B cell (primary cell): ENCODE measurements at regions not wholly inside any gene's neighbourhood (a gene's known extent, or its start where the extent isn't known, plus 50 kb on each side); places are given as distances from the start of the nearest gene placed in this dataset.

Source experiments
- ATAC-seq: fragments of 200-7000 bp; cut with Tn5 transposase; one replicate; pipeline ENCODE4 v1.10.0; 2021; ENCODE audit warnings: low read depth, mild to moderate bottlenecking, moderate number of reproducible peaks, moderate library complexity
- CTCF ChIA-PET: fragments of 350-600 bp; sonication (Branson Sonifier 250); formaldehyde crosslinking; loops from one replicate; lab custom pipeline; 2021; ENCODE audit warnings: antibody characterized with exemption, inconsistent platforms; lab: Charles Lee
- POLR2A ChIA-PET: fragments of 350-600 bp; sonication (Branson Sonifier 250); formaldehyde crosslinking; loops from one replicate; lab custom pipeline; 2021; ENCODE audit warnings: antibody characterized with exemption; lab: Charles Lee
- DNase-seq: peaks from one replicate; pipeline ENCODE4 v3.0.0; 2013
- H2AFZ ChIP-seq: 2 replicates; pipeline ENCODE4 v1.6.1; 2012; ENCODE audit warnings: mild to moderate bottlenecking, low read depth, low read length; ENCODE audit not compliant: insufficient read depth, poor library complexity, severe bottlenecking
- H3K27ac ChIP-seq, 2 donors: 1 replicate in 1 of 2; 2 replicates in 1 of 2; pipeline ENCODE4 v1.5.1; 2012 to 2013; ENCODE audit warnings: low read length in 2 of 2, mild to moderate bottlenecking in 2 of 2, moderate library complexity in 1 of 2
- H3K27me3 ChIP-seq, 4 experiments: fragments of 200-600 bp in 1 of 4; sonication (generic) in 1 of 4; replicated peaks in 1 of 4; 1 replicate in 2 of 4; 2 replicates in 2 of 4; pipeline versions ENCODE4 v1.6.1 to v1.7.0; 2013 to 2016; ENCODE audit warnings: low read length in 3 of 4, mild to moderate bottlenecking in 2 of 4, mixed read lengths in 1 of 4, moderate library complexity in 1 of 4; ENCODE audit not compliant: insufficient read depth in 4 of 4, control insufficient read depth in 3 of 4; ENCODE audit errors: control extremely low read depth in 1 of 4
- H3K36me3 ChIP-seq, 2 experiments: replicated peaks in 1 of 2; 1 replicate in 1 of 2; 2 replicates in 1 of 2; pipeline versions ENCODE4 v1.6.1 to v1.7.1; 2013; ENCODE audit warnings: low read length in 1 of 2; ENCODE audit not compliant: insufficient read depth in 2 of 2, control insufficient read depth in 1 of 2; ENCODE audit errors: control extremely low read depth in 1 of 2, extremely low read depth in 1 of 2
- H3K4me1 ChIP-seq, 2 donors: fragments of 200-600 bp in 1 of 2; sonication (generic) in 1 of 2; 1 replicate in 1 of 2; 2 replicates in 1 of 2; pipeline versions ENCODE4 v1.5.1 to v1.6.1; 2013 to 2017; ENCODE audit warnings: low read length in 2 of 2; ENCODE audit not compliant: control insufficient read depth in 2 of 2, insufficient read depth in 2 of 2
- H3K4me2 ChIP-seq: replicated peaks from 2 replicates; pipeline ENCODE3; 2012; ENCODE audit warnings: mild to moderate bottlenecking, low read depth, low read length; ENCODE audit not compliant: poor library complexity, severe bottlenecking
- H3K4me3 ChIP-seq, 5 experiments: fragments of 200-600 bp in 1 of 5; sonication (generic) in 1 of 5; 1 replicate in 3 of 5; 2 replicates in 2 of 5; pipeline versions ENCODE4 v1.5.1 to v1.7.0; 2011 to 2016; ENCODE audit warnings: low read length in 4 of 5, mild to moderate bottlenecking in 4 of 5, low read depth in 2 of 5, control low read depth in 1 of 5, moderate library complexity in 1 of 5; ENCODE audit not compliant: insufficient read depth in 1 of 5; ENCODE audit errors: control extremely low read depth in 1 of 5, extremely low read depth in 1 of 5
- H3K79me2 ChIP-seq: fragments of 200-600 bp; sonication (generic); one replicate; pipeline ENCODE4 v1.6.0; 2016; ENCODE audit warnings: low read length; ENCODE audit not compliant: control insufficient read depth, insufficient read depth
- H3K9ac ChIP-seq: fragments of 200-600 bp; sonication (generic); 2 replicates; pipeline ENCODE4 v1.6.1; 2017; ENCODE audit warnings: mild to moderate bottlenecking, low read length, moderate library complexity
- H3K9me3 ChIP-seq, 3 donors: one replicate each; pipeline versions ENCODE4 v1.6.1 to v1.7.1; 2013; ENCODE audit warnings: low read length in 2 of 3; ENCODE audit not compliant: control insufficient read depth in 2 of 3, insufficient read depth in 1 of 3; ENCODE audit errors: control extremely low read depth in 1 of 3
- H4K20me1 ChIP-seq: 2 replicates; pipeline ENCODE4 v1.6.0; 2012; ENCODE audit warnings: mild to moderate bottlenecking, low read length; ENCODE audit not compliant: insufficient read depth, control insufficient read depth, poor library complexity, severe bottlenecking
- H3K27ac Mint-ChIP-seq: one replicate; pipeline ENCODE4 v1.8.0; 2021; ENCODE audit warnings: mixed read lengths
- H3K27me3 Mint-ChIP-seq: one replicate; pipeline ENCODE4 v1.8.0; 2021; ENCODE audit warnings: mixed read lengths
- H3K4me1 Mint-ChIP-seq: one replicate; pipeline ENCODE4 v1.8.0; 2021; ENCODE audit warnings: mixed read lengths
- H3K4me3 Mint-ChIP-seq: one replicate; pipeline ENCODE4 v1.8.0; 2021; ENCODE audit warnings: mixed read lengths
- H3K9me3 Mint-ChIP-seq: one replicate; pipeline ENCODE4 v1.8.0; 2022; ENCODE audit warnings: mixed read lengths; ENCODE audit not compliant: insufficient read depth
- CTCF ChIP-seq: fragments of 200-600 bp; IDR thresholded peaks from one replicate; pipeline ENCODE4 v1.8.0; 2022; ENCODE audit warnings: antibody characterized with exemption, mild to moderate bottlenecking
- EZH2 ChIP-seq: IDR thresholded peaks from 2 replicates; pipeline ENCODE4 v1.6.1; 2012; ENCODE audit warnings: borderline replicate concordance, low read depth, mild to moderate bottlenecking, moderate library complexity, low read length; ENCODE audit not compliant: insufficient read depth, poor library complexity, severe bottlenecking
- WGBS: methylation state at CpG from one replicate; pipeline ENCODE4 v1.1.5; 2013; ENCODE audit warnings: missing lambda C conversion rate; ENCODE audit not compliant: insufficient coverage; 5-methylcytosine and 5-hydroxymethylcytosine counted together
- intact Hi-C: fragments of 100-400 bp; cut with micrococcal nuclease; formaldehyde crosslinking; loops from one replicate; pipeline ENCODE4 v1.10.0; 2022

- Mint-ChIP-seq H3K4me3 (no peak overlapping the region), H3K4me1 (peaks cover 7% of the 10 kb centered on the region), H3K27ac (no peak overlapping the region), H3K9me3 (no peaks in the 10 kb centered on the region), H3K27me3 (peaks cover 34% of the 10 kb centered on the region)
- no peak overlapping the region for H3K4me2 ChIP-seq
- no peaks in the 10 kb centered on the region for H3K36me3 ChIP-seq
- ChIA-PET POLR2A (no interaction called here), CTCF (interaction anchor here (1.4 to 1.7 kb wide), 2 partner anchors 38 to 42 kb away, joined by 3 to 4 read pairs; no protein-coding TSS in a partner anchor)
- H3K9me3 ChIP-seq, result no peaks in the 10 kb centered on the region
- 60% methylated on average over 1 of the region's 3 CpGs for WGBS
- TF ChIP-seq EZH2 (no peak), CTCF (no peak)
- H4K20me1 ChIP-seq, result no peaks in the 10 kb centered on the region
- no peak overlapping the region for H2AFZ ChIP-seq
- H3K27me3 ChIP-seq, result peaks cover 0 to 27% (median 8%) of the 10 kb centered on the region in 4 experiments
- peaks cover 4 to 6% of the 10 kb centered on the region in 2 donors for H3K4me1 ChIP-seq
- DNase-seq (no peak), ATAC-seq (no peak)
- intact Hi-C loops, result no loop called here
- H3K9ac ChIP-seq, result no peak overlapping the region
- H3K79me2 ChIP-seq, result no peaks in the 10 kb centered on the region
- H3K27ac ChIP-seq, result no peak overlapping the region
- H3K4me3 ChIP-seq, result no peak overlapping the region
Measured at GRCh38 chr7:28882869-28883470, 75.2 kb downstream of the TRIL start.

GRCh38 chr7:28879105-28879504 is 79.0 kb downstream of the TRIL start:
- TF ChIP-seq EZH2, result no peak
- TF ChIP-seq CTCF, result no peak
- Mint-ChIP-seq H3K27ac (no peak overlapping the region), H3K4me1 (peaks cover 7% of the 10 kb centered on the region), H3K27me3 (peaks cover 20% of the 10 kb centered on the region), H3K4me3 (no peak overlapping the region), H3K9me3 (no peaks in the 10 kb centered on the region)
- ATAC-seq (no peak), DNase-seq (peak; percentile 8)
- CTCF ChIA-PET, result interaction anchor here (0.6 to 0.7 kb wide), 2 partner anchors 43 to 694 kb away, joined by 3 to 4 read pairs; no protein-coding TSS in a partner anchor
- Histone ChIP-seq H3K4me3 (no peak overlapping the region), H3K27me3 (peaks cover 0 to 17% (median 8%) of the 10 kb centered on the region in 4 experiments), H3K79me2 (no peaks in the 10 kb centered on the region), H2AFZ (no peak overlapping the region), H3K9ac (no peak overlapping the region), H4K20me1 (no peaks in the 10 kb centered on the region), H3K27ac (no peak overlapping the region), H3K4me2 (no peak overlapping the region), H3K36me3 (no peaks in the 10 kb centered on the region), H3K4me1 (peaks cover 4 to 6% of the 10 kb centered on the region in 2 donors), H3K9me3 (no peaks in the 10 kb centered on the region)
- WGBS, result 40% methylated on average over 1 of the region's 2 CpGs
- intact Hi-C loops, result no loop called here
- POLR2A ChIA-PET, result no interaction called here
